HCT116 (cell line): ENCODE measurements at regions not wholly inside any gene's neighbourhood (a gene's known extent, or its start where the extent isn't known, plus 50 kb on each side); places are given as distances from the start of the nearest gene placed in this dataset.

ENCODE experiments used
- ATAC-seq: fragments of 200-7000 bp; cut with Tn5 transposase; 2 replicates; pipeline ENCODE4 v1.9.1; 2020; ENCODE audit warnings: mild to moderate bottlenecking, moderate library complexity
- BruUV-seq: library from RNA; stranded (reverse); fragments of 400-500 nt; replicated peaks from 2 replicates; lab custom pipeline; 2021; lab: Mats Ljungman, UMichigan
- CTCF ChIA-PET: fragments of 300-600 bp; sonication (Branson Sonifier 250); formaldehyde crosslinking; loops from one replicate; lab custom pipeline; 2021; ENCODE audit warnings: antibody characterized with exemption; lab: Charles Lee
- POLR2A ChIA-PET: fragments of 300-600, 350-600 bp; sonication (Branson Sonifier 250); formaldehyde crosslinking; loops from one replicate; lab custom pipeline; 2021; ENCODE audit warnings: antibody characterized with exemption; lab: Charles Lee
- RAD21 ChIA-PET, 2 experiments: fragments of 300-600 bp; sonication (Branson Sonifier 250); formaldehyde crosslinking; loops; one replicate each; lab custom pipeline; 2023; ENCODE audit warnings: low total read pairs in 2 of 2; ENCODE audit not compliant: uncharacterized antibody in 2 of 2, unreplicated experiment in 2 of 2, low non-redundant PET in 1 of 2; lab: Charles Lee
- DNase-seq: peaks from one replicate; pipeline ENCODE4 v3.0.0-alpha.2; 2010; ENCODE audit warnings: low read depth, low spot score
- H2AFZ ChIP-seq: fragments of 200-600 bp; shearing (Covaris generic), sonication (generic); 2 replicates; pipeline ENCODE4 v1.6.1; 2017; ENCODE audit warnings: low read depth, mixed run types, mixed read lengths, antibody characterized with exemption, low read length; ENCODE audit not compliant: poor library complexity, severe bottlenecking
- H3K27ac ChIP-seq: 2 replicates; pipeline ENCODE4 v1.5.1; 2012; ENCODE audit warnings: low read depth, low read length
- H3K27me3 ChIP-seq: fragments of 200-600 bp; sonication (generic); 2 replicates; pipeline ENCODE4 v1.6.1; 2016; ENCODE audit warnings: mixed run types, low read length, mixed read lengths; ENCODE audit not compliant: insufficient read depth
- H3K36me3 ChIP-seq, 2 experiments: fragments of 200-500 bp in 1 of 2; fragments of 200-600 bp in 1 of 2; sonication (Bioruptor generic) in 1 of 2; sonication (generic) in 1 of 2; 2 replicates each; pipeline versions ENCODE4 v1.5.1 to v1.6.1; 2014 to 2016; ENCODE audit warnings: low read length in 2 of 2, inconsistent platforms in 1 of 2, mixed read lengths in 1 of 2, mixed run types in 1 of 2; ENCODE audit not compliant: insufficient read depth in 2 of 2, control insufficient read depth in 1 of 2
- H3K4me1 ChIP-seq, 2 experiments: fragments of 200-600 bp in 1 of 2; sonication (generic) in 1 of 2; 2 replicates each; pipeline versions ENCODE4 v1.5.1 to v1.6.1; 2012 to 2017; ENCODE audit warnings: low read length in 2 of 2, inconsistent platforms in 1 of 2, mild to moderate bottlenecking in 1 of 2, mixed read lengths in 1 of 2, mixed run types in 1 of 2, moderate library complexity in 1 of 2; ENCODE audit not compliant: insufficient read depth in 2 of 2, control insufficient read depth in 1 of 2
- H3K4me2 ChIP-seq: fragments of 200-600 bp; sonication (generic); 2 replicates; pipeline ENCODE4 v1.6.1; 2017; ENCODE audit warnings: mixed run types, low read length, mixed read lengths
- H3K4me3 ChIP-seq, 2 experiments: fragments of 200-600 bp in 1 of 2; sonication (generic) in 1 of 2; replicated peaks in 1 of 2; 2 replicates each; pipeline ENCODE4 v1.5.1; 2011 to 2016; ENCODE audit warnings: low read length in 2 of 2, control low read depth in 1 of 2, low read depth in 1 of 2, mild to moderate bottlenecking in 1 of 2, mixed read lengths in 1 of 2, mixed run types in 1 of 2
- H3K79me2 ChIP-seq: fragments of 200-600 bp; sonication (generic); 2 replicates; pipeline ENCODE4 v1.6.1; 2017; ENCODE audit warnings: mild to moderate bottlenecking, mixed run types, low read length, moderate library complexity, mixed read lengths; ENCODE audit not compliant: insufficient read depth
- H3K9ac ChIP-seq: fragments of 200-600 bp; sonication (generic); 2 replicates; pipeline ENCODE4 v1.6.1; 2016; ENCODE audit warnings: low read length, mixed read lengths
- H3K9me2 ChIP-seq: fragments of 200-600 bp; sonication (generic), shearing (Covaris generic); 2 replicates; pipeline ENCODE4 v1.6.1; 2017; ENCODE audit warnings: mixed run types, mild to moderate bottlenecking, moderate library complexity; ENCODE audit not compliant: insufficient read depth
- H3K9me3 ChIP-seq, 2 experiments: fragments of 200-500 bp in 1 of 2; fragments of 200-600 bp in 1 of 2; sonication (Bioruptor generic) in 1 of 2; sonication (generic) in 1 of 2; 2 replicates each; pipeline ENCODE4 v1.6.1; 2014 to 2017; ENCODE audit warnings: low read length in 2 of 2, mixed read lengths in 2 of 2, inconsistent platforms in 1 of 2, low read depth in 1 of 2, mild to moderate bottlenecking in 1 of 2, mixed run types in 1 of 2, moderate library complexity in 1 of 2; ENCODE audit not compliant: control insufficient read depth in 1 of 2, insufficient read depth in 1 of 2
- H4K20me1 ChIP-seq: fragments of 200-600 bp; sonication (generic), shearing (Covaris generic); 2 replicates; pipeline ENCODE4 v1.6.1; 2017; ENCODE audit warnings: mixed run types, mild to moderate bottlenecking, moderate library complexity; ENCODE audit not compliant: insufficient read depth
- REST ChIP-seq: IDR thresholded peaks from 2 replicates; pipeline ENCODE4 v1.6.1; 2012; ENCODE audit warnings: low read depth
- ZNF274 ChIP-seq: fragments of 200-500 bp; sonication (Bioruptor generic); IDR thresholded peaks from 2 replicates; pipeline ENCODE4 v1.6.1; 2014; ENCODE audit warnings: mild to moderate bottlenecking, low read depth, low read length, inconsistent platforms
- intact Hi-C: fragments of 100-400 bp; cut with micrococcal nuclease; formaldehyde crosslinking; loops from 2 replicates; pipeline ENCODE4 v1.10.0; 2022

DNA sequence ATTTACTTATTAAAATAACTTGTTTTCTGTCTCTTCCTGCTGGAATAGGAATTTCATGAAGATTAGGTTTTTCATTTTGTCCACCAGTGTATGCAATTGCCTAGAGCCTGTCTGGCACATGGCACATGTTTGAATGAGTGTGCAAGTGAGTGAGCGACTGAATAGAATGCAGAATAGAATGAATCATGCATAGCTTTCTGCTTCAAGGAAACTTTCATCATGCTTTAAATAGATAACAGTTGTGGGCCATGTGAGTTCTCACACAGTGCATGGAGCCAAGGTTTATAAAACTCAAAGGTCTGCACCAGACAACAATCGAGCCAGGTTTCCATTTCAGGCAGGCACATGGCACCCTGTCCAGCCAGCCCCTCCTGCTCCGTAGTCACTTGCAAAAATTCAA is 74.2 kb upstream of the HECW1 start:
- no peak for DNase-seq
- no TSS peak for BruUV-seq

More for the DNA sequence above, 74.2 kb upstream of the HECW1 start:
- no peaks in the 10 kb centered on the region for H3K79me2 ChIP-seq
- no peaks in the 10 kb centered on the region for H3K36me3 ChIP-seq
- H3K27ac ChIP-seq, result no peak overlapping the region
- no peaks in the 10 kb centered on the region for H3K4me1 ChIP-seq
- H3K9me2 ChIP-seq, result 0 out of 2 replicates have a peak, but pooled peaks cover 2% of the 10 kb centered on the region
- ATAC-seq, result no peak
- H3K4me2 ChIP-seq, result no peak overlapping the region
- CTCF ChIA-PET, result no interaction called here
- H3K27me3 ChIP-seq, result no peaks in the 10 kb centered on the region
- H3K4me3 ChIP-seq, result no peak overlapping the region
- RAD21 ChIA-PET, result no interaction called here
- POLR2A ChIA-PET, result no interaction called here
- intact Hi-C loops, result no loop called here
- no peaks in the 10 kb centered on the region for H4K20me1 ChIP-seq
- H3K9me3 ChIP-seq, result no peaks in the 10 kb centered on the region
- H3K9ac ChIP-seq, result no peak overlapping the region
- TF ChIP-seq ZNF274, result no peak; the same call in 1 of the 2 replicates
- TF ChIP-seq REST, result no peak
- no peak overlapping the region for H2AFZ ChIP-seq
